Activated T-cell treated with anti-CD3 and anti-CD28 coated beads, Interleukin-2, amount 50 U/mL, for 48 hours (primary cell): ENCODE measurements at regions not wholly inside any gene's neighbourhood (a gene's known extent, or its start where the extent isn't known, plus 50 kb on each side); places are given as distances from the start of the nearest gene placed in this dataset.

Source experiments
- DNase-seq, 2 experiments: peaks; one replicate each; pipeline ENCODE4 v3.0.0-alpha.2; 2020

DNA sequence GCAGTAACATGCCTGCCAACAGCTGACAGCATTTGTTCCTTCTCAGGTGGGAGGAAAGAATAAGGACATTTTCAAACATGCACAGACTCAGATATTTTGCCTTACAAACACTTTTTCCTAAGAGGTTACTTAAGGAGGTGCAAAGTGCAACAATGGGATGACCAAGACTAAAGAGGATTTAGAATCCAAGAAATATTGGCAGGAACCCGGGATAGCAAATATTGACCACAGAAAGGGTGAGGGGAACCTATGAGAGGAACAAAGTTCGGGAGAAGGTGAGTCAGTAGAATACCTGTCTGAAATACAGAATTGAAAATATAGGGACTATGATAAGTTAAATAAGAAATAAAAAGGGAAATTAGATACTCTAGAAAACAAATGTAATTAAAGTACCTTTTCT is 321.9 kb upstream of the EMCN start:
- no peak for DNase-seq

DNA sequence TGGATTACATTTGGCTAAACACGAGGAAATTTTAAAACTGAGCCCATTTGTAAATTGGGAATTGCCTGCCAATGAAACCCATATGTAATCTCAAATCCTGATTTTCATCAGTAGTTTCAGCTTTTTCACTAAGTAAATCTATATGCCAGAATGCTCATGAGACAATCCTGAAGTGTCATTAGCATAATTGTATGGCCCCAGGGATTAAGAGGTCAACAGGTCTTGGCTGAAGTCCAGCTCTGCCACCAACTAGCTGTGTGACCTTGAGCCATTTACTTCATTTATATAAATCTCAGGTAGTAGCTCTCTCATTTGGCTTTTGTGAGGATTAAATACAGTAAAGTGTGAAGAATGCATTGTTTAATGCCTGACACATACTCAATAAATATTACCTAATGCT is 320.5 kb upstream of the EMCN start:
- no peak for DNase-seq

DNA sequence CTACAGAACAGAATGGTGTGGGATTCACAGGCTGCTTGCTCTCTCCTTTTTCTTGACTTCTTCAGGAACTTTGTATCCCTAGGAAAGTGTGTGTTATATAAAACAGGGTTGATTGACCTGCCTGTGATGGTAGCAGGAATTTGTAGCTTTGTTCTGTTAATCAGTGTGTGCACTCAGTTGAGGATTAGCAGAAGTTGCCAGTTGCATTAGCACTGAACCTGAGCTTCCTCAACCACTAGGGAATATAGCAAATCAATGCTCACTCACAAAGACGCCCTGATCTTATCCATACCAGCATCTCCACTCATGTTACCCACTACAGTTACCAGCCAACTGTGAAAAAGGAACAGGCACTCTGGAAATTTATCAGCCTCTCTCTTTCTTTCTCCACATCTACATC is 319.1 kb upstream of the EMCN start:
- no peak for DNase-seq

DNA sequence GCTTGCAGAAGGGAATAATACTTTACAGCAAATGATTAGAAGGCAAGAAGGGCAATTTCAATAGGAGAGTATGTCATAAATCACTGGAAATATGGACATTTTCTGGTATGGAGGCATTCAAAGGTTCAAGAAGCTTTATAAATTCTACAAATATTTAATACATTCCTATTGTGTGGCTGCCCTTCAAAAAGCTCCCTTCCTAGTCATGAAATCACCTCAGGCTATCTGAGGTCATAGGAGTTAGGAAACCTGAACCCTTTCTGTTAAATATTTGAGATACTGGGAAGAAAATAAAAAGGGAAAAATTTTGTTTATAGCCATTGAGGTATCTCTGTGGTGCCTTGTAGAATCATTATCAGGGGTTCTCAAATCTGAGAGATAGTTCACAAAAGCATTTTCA is 316.8 kb upstream of the EMCN start:
- DNase-seq = no peak

- DNase-seq = no peak
These were observed 316.1 kb upstream of the EMCN start for GRCh38 chr4:100833906-100834305.

GRCh38 chr4:100828986-100829685 is 311.3 kb upstream of the EMCN start:
- DNase-seq = no peak

DNA sequence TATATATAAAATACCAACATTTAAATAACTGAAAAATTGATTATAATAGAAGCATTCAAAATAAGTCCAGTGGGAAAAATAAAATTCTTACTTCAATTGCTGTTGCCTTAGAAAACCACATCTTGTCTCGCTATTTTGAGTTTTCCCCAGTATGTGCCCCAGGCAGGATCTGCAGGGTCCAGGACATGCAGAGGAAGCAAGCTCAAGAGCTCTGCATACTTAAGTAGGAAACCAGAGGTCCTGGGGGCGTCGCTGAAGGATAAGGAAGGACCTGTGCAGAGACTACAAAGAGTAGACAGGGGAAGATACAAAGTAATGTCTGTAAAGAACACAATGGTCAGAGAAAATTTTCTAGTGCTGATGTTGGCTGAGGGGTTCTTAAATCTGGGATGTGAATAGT is 310.5 kb upstream of the EMCN start:
- no peak for DNase-seq

GRCh38 chr4:100827756-100828155 is 309.9 kb upstream of the EMCN start:
- DNase-seq = no peak

DNA sequence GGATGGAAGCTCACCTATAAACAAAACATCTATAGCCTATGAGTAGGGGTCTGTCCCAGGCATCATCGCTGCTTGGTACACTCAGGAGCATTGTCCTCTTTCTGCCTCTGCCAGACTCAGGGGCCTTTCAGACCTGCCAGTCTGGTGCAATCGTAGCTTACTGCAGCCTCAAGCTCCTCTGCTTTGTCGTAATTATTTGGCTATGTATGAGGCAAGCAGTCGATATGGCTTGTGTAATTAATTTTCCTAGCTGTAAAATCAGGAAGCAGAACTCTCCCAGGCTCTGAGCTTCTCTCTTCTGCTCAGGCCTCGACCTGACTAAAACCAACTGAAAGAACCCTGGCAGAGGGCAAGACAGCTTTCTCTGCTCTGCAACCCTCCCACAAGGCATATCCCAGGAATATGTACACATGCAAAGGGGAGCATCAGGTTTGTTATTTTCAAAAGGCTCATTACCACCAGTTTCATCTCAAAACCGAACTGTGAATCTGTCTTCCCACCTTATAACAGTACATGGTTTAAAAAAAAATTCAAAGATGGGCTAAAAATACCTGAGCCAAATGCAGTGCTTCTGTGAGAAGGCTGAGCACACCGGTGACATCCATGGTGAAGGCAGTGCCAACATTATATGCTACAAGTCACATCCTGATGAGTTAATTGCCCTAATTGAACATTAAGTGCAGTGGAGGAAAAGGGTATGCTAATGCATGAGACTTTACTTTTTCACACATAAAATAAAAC is 309.2 kb upstream of the EMCN start:
- no peak for DNase-seq

DNA sequence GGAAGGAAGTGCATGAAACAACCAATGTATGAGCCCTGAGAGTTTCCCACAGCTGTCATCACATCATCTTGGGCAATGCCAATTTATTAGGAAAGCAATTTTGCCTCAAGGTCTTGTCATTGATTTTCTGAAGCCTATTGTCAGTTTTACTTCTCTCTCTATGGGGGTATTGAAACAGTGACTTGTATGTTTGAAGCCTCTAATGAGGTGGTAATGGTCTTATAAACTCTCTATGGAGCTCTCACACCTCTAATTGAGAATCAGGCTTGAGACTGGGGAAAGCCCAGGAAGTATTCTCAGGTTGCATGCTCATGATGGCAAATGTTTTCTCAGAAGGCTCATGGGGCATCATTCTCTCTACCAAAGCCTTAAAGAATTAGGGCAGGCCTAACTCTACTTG is 308.2 kb upstream of the EMCN start:
- no peak for DNase-seq

DNA sequence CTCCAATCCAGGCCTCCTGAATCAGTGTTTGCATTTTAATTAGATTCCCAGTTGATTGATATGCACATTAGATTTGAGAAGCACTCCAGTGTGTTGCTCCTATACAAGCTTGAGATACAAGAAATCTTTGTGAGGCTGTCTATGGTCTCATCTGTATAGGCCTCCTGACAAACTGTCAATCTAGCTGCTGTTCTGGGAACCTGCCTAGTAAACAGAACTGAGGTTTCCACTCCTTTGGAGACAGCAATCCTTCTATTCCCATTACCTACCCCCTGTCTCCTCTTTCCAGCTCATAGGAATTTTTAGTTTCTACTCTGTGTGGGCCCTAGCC is 306.1 kb upstream of the EMCN start:
- DNase-seq = no peak

DNA sequence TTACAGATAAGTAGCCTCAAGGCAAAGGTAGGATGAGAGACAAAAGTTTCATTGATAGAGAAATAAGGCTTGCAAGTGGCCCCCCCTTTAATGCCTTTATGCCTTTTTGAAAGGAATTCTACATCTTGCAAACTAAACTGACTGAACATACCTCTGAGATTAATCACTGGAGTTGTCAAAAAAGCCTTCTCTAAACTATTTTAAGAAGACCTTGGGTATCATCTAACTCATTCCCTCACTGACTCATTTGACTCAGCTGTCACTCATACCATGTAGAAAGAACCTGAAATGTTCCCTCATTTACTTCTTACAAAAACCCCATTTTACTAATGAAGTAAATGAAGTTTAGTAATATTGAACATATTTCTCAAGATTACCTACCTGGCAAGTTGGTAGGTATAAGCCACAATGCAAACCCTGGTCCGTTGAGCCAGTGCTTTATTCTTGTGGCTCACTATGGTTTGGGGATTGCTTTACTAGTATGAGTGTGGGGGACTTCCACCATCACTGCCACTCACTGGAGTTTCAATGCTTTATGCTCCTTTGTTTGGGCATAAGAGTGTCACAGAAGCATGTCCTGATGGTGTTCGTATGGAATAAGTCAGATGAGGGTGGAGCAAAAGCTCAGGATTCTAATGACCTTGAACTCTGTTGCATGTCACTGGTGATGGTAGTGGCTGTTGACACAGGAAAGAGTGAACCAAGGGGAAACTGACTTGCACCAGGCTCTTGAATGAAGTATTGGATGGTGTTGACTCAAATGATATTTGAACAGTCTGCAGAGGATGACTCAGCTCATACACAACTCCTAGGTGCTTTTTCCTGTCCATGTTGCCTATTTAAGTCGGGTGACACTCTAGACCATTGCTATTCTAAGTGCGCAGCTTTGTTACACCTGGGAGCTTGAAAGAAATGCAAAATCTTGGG is 305.5 kb upstream of the EMCN start:
- peak; percentile 50 to 56 for DNase-seq

- no peak for DNase-seq
These were observed 302.4 kb upstream of the EMCN start for GRCh38 chr4:100820249-100820648.

DNA sequence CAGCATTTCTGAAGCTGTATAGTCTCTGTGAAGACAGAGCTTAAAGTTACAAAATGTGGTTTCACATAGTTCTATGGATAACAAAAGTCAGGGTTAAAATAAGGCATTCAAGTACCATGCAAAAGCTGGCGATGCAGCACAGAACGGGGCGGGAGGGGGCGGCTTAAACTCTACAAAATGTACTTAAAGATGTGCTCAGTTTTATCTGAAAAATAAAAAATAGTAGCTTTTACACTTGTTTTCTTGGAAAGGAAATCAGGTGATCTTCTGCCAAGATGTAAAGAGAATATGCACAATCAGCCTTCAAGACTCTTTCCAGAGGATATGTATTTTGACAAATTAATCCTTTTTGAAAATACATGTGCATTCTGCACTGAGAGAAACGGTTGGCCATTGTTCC is 301.7 kb upstream of the EMCN start:
- no peak for DNase-seq

GRCh38 chr4:100816436-100817045 is 298.7 kb upstream of the EMCN start:
- DNase-seq = no peak

DNA sequence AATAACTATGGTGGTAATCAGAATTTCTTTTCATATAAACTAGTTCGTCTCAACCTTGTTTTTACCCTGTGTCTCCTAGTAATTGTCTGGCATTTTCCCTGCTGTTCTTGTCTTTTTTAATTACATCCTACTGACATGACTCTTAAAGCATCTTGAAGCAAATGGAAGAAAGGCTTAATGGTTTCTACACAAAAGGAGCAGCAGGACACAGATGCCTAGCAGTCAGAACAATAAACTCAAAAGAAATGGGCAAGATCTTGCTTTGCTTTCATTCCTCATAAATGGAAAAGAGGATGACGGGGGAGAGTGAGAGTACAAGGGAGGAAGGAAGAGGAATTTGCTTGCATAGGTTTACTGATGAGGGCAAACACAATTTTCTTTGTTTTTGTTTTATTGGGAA is 293.2 kb upstream of the EMCN start:
- no peak for DNase-seq

- no peak for DNase-seq
These were observed 291.7 kb upstream of the EMCN start for GRCh38 chr4:100809506-100809905.

- no peak for DNase-seq
These were observed 289.2 kb upstream of the EMCN start for GRCh38 chr4:100806988-100807387.

DNA sequence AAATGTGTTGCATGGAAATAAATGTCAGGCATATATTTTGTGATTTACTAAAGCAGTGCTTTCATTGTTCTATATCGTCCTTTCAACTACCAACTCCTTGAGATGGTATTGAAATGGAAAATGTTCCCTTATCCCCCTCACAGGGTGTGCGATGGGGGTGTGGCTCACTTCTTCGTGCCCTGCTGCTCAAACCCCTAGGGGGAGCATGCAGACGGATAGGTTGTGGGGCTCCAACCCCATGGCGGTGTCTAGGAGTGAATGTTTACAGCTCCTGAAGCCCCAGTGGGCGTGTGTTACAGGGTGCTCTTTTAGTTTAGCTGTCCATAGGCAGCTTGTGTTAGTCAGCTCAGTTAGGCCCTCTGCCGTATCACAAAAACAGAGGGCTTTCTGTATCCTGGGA is 287.7 kb upstream of the EMCN start:
- no peak for DNase-seq

DNA sequence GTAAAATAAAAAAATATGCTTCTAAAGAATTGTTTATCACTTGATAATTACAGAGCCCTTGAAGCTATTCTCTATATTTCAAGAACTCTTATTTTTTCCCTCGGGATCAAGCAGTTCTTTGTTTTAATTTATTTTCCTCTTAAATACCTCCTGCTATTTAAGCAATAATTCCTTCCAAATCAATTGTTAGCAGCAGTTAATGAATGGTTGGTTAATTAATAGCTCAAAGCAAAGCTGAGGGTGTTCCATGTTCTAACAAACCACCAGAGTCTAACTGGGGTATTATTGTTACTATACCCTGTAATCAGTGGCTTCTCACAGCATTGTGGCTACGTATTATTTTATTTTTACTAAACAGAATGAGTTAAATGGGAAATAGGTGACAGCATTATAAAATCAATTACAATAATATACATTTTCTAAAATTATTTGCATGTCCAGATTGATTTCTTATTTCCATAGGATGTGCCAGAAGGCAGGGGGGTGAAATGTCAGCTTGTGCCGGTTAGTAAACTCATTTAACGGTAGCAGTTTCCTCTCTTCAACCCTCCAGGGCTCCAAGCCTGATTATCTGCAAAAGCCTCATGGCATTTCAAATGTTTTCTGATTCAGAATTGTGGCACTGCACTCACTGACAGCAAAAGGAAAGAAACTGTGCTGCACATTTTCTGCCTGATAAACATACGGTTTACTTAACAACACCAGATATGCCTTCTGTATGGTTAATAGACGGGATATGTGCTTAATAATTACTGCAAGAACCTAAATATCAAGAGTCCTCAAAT is 286.9 kb upstream of the EMCN start:
- DNase-seq = no peak

GRCh38 chr4:100803751-100804150 is 285.9 kb upstream of the EMCN start:
- no peak for DNase-seq

DNA sequence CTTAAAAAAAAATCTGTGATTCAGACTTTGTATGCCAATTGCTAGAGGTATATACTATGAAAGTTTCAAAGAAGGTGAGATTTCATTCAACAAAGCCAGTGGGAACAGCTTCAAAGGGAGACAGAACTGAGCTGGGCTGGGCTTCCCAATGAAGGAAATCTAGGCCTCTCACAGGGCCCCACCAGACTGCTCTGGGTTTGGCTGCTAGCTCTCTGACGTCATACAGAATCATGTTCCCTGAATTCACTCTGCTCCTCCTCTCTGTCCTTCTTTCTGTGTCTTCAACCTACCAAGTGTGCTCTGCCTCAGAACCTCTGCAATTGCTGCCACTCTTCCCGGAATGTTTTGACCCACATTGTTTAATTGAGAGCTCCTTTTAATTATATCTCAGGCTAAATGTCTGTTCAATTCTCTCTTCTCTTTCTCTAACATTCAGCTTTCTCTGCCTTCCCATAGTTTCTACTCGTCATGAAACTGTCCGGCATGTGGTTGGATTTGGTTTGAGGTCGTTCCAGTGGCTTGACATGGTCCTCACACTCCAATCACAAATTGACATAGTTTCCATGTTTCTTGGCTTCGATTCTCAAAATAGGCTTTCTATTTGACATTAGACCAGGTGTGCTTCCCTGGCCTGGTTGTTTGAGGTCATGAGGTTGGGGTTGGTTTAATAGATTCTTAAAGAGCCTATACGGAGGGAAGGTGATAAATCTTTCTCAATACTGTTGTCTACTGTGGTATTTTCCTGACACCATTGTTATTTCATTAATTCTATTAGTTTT is 282.1 kb upstream of the EMCN start:
- no peak for DNase-seq
